Tibial artery (tissue), 4 donors: ENCODE measurements at regions not wholly inside any gene's neighbourhood (a gene's known extent, or its start where the extent isn't known, plus 50 kb on each side); places are given as distances from the start of the nearest gene placed in this dataset.
A peak's percentile ranks its signal among the peaks of the same experiment; 100 is the strongest.

ENCODE experiments used
- DNase-seq, 2 donors: peaks; one replicate each; pipeline ENCODE4 v3.0.0-alpha.2; 2019
- H3K27ac ChIP-seq, 2 donors: fragments of 200-600 bp; sonication (generic) in 1 of 2; 1 replicate in 1 of 2; 2 replicates in 1 of 2; pipeline ENCODE4 v1.5.1; 2018 to 2019; ENCODE audit warnings: mild to moderate bottlenecking in 1 of 2
- H3K27me3 ChIP-seq, 2 donors: fragments of 200-600 bp; sonication (generic) in 1 of 2; one replicate each; pipeline versions ENCODE4 v1.5.1 to v1.6.0; 2016 to 2019
- H3K36me3 ChIP-seq, 3 donors: fragments of 200-600 bp; sonication (generic) in 2 of 3; one replicate each; pipeline ENCODE4 v1.5.1; 2016 to 2019; ENCODE audit warnings: mild to moderate bottlenecking in 2 of 3
- H3K4me1 ChIP-seq, 4 donors: fragments of 200-600 bp; sonication (generic) in 2 of 4; 1 replicate in 3 of 4; 2 replicates in 1 of 4; pipeline ENCODE4 v1.5.1; 2016 to 2019
- H3K4me3 ChIP-seq, 2 donors: fragments of 200-600 bp; sonication (generic) in 1 of 2; 1 replicate in 1 of 2; 2 replicates in 1 of 2; pipeline ENCODE4 v1.5.1; 2018 to 2019; ENCODE audit warnings: mild to moderate bottlenecking in 2 of 2
- H3K9me3 ChIP-seq, 3 donors: fragments of 200-600 bp; sonication (generic) in 1 of 3; one replicate each; pipeline ENCODE4 v1.5.1; 2016 to 2019
- CTCF ChIP-seq, 2 experiments: fragments of 200-600 bp in 1 of 2; fragments of 450-650 bp in 1 of 2; IDR thresholded peaks; one replicate each; pipeline ENCODE4 v1.5.1; 2017 to 2019; ENCODE audit warnings: antibody characterized with exemption in 2 of 2, mild to moderate bottlenecking in 1 of 2, moderate library complexity in 1 of 2
- intact Hi-C: fragments of 100-400 bp; cut with DNase I; formaldehyde crosslinking; loops from one replicate; pipeline ENCODE4 v1.15.0; 2023; ENCODE audit warnings: low total_unique reads

GRCh38 chr4:133982533-133983224, 218.9 kb downstream of the PABPC4L start:
- Histone ChIP-seq H3K9me3 (no peaks in the 10 kb centered on the region), H3K27ac (no peak overlapping the region), H3K27me3 (no peaks in the 10 kb centered on the region), H3K36me3 (no peaks in the 10 kb centered on the region), H3K4me1 (no peaks in the 10 kb centered on the region), H3K4me3 (no peak overlapping the region)
- intact Hi-C loops, result no loop called here
- DNase-seq, result no peak
- TF ChIP-seq CTCF (IDR thresholded peaks at IDR 0.05), result no peak

GRCh38 chr4:133981327-133981726, 220.3 kb downstream of the PABPC4L start:
- Histone ChIP-seq H3K27me3 (no peaks in the 10 kb centered on the region), H3K4me3 (no peak overlapping the region), H3K27ac (no peak overlapping the region), H3K4me1 (no peaks in the 10 kb centered on the region), H3K9me3 (no peaks in the 10 kb centered on the region), H3K36me3 (no peaks in the 10 kb centered on the region)
- no peak for TF ChIP-seq CTCF (IDR thresholded peaks at IDR 0.05)
- no peak for DNase-seq
- intact Hi-C loops, result no loop called here

GRCh38 chr4:133972586-133972985, 229.0 kb downstream of the PABPC4L start:
- no peak for TF ChIP-seq CTCF (IDR thresholded peaks at IDR 0.05)
- H3K36me3 ChIP-seq, result no peaks in the 10 kb centered on the region
- H3K27ac ChIP-seq, result no peak overlapping the region
- DNase-seq, result no peak
- no peaks in the 10 kb centered on the region for H3K27me3 ChIP-seq
- intact Hi-C loops, result no loop called here
- no peaks in the 10 kb centered on the region for H3K4me1 ChIP-seq
- no peaks in the 10 kb centered on the region for H3K9me3 ChIP-seq
- H3K4me3 ChIP-seq, result no peak overlapping the region

GRCh38 chr4:133969202-133969848, 232.3 kb downstream of the PABPC4L start:
- peak in 1 of 2 donors; percentile 22 for DNase-seq
- intact Hi-C loops, result no loop called here
- H3K27me3 ChIP-seq, result no peaks in the 10 kb centered on the region
- no peaks in the 10 kb centered on the region for H3K9me3 ChIP-seq
- TF ChIP-seq CTCF (IDR thresholded peaks at IDR 0.05), result no peak
- H3K4me1 ChIP-seq, result no peaks in the 10 kb centered on the region
- no peak overlapping the region for H3K27ac ChIP-seq
- no peak overlapping the region for H3K4me3 ChIP-seq
- H3K36me3 ChIP-seq, result no peaks in the 10 kb centered on the region

GRCh38 chr4:133968174-133968573, 233.4 kb downstream of the PABPC4L start:
- Histone ChIP-seq H3K9me3 (peaks cover 0 to 6% (median 0%) of the 10 kb centered on the region in 3 donors), H3K27me3 (no peaks in the 10 kb centered on the region), H3K27ac (no peak overlapping the region), H3K4me3 (no peak overlapping the region), H3K36me3 (no peaks in the 10 kb centered on the region), H3K4me1 (no peaks in the 10 kb centered on the region)
- intact Hi-C loops, result no loop called here
- no peak for DNase-seq
- no peak for TF ChIP-seq CTCF (IDR thresholded peaks at IDR 0.05)
